ENCODE measurements at regions not wholly inside any gene's neighbourhood (a gene's known extent, or its start where the extent isn't known, plus 50 kb on each side); places are given as distances from the start of the nearest gene placed in this dataset.
"Not testable (repeated sequence)": the region's sequence is repeated elsewhere in the genome, so short reads cannot be mapped to it uniquely, and the experiment has no call there.

- Histone ChIP-seq H3K9me3 (ENCODE audit: insufficient read depth, low read length) (no peaks in the 10 kb centered on the region), H3K4me3 (ENCODE audit: insufficient read length, low read depth) (no peak overlapping the region), H3K27me3 (ENCODE audit: insufficient read depth, insufficient read length) (no peaks in the 10 kb centered on the region), H3K9ac (ENCODE audit: insufficient read length, low read depth) (no peak overlapping the region), H3K4me1 (ENCODE audit: insufficient read depth, insufficient read length) (no peaks in the 10 kb centered on the region), H3K36me3 (ENCODE audit: insufficient read depth, insufficient read length, low read length) (no peaks in the 10 kb centered on the region)
- DNase-seq (ENCODE audit: low read depth, low spot score), result peak; percentile 51
- TF ChIP-seq YY1 (IDR thresholded peaks at IDR 0.05; ENCODE audit: insufficient read depth, insufficient read length) (no peak), ZNF274 (IDR thresholded peaks at IDR 0.05; ENCODE audit: low read depth, low read length) (no peak), SUZ12 (IDR thresholded peaks at IDR 0.05; ENCODE audit: extremely low read depth, insufficient read depth, insufficient read length) (no peak)
These were observed 1377.9 kb downstream of the RPIA start for GRCh38 chr2:90069290-90069894.

- H3K27me3 ChIP-seq (ENCODE audit: insufficient read depth, insufficient read length), result no peaks in the 10 kb centered on the region
- no peak for DNase-seq (ENCODE audit: low read depth, low spot score)
- H3K36me3 ChIP-seq (ENCODE audit: insufficient read depth, insufficient read length, low read length), result no peaks in the 10 kb centered on the region
- TF ChIP-seq ZNF274 (IDR thresholded peaks at IDR 0.05; ENCODE audit: low read depth, low read length) (no peak), SUZ12 (IDR thresholded peaks at IDR 0.05; ENCODE audit: extremely low read depth, insufficient read depth, insufficient read length) (no peak), YY1 (IDR thresholded peaks at IDR 0.05; ENCODE audit: insufficient read depth, insufficient read length) (no peak)
- no peak overlapping the region for H3K9ac ChIP-seq (ENCODE audit: insufficient read length, low read depth)
- no peaks in the 10 kb centered on the region for H3K9me3 ChIP-seq (ENCODE audit: insufficient read depth, low read length)
- no peak overlapping the region for H3K4me3 ChIP-seq (ENCODE audit: insufficient read length, low read depth)
- H3K4me1 ChIP-seq (ENCODE audit: insufficient read depth, insufficient read length), result no peaks in the 10 kb centered on the region
These were observed 1384.8 kb downstream of the RPIA start for GRCh38 chr2:90076311-90076710.

GRCh38 chr2:90077948-90078347 lies 1386.5 kb downstream of the RPIA start:
- TF ChIP-seq YY1 (IDR thresholded peaks at IDR 0.05; ENCODE audit: insufficient read depth, insufficient read length) (no peak), ZNF274 (IDR thresholded peaks at IDR 0.05; ENCODE audit: low read depth, low read length) (no peak), SUZ12 (IDR thresholded peaks at IDR 0.05; ENCODE audit: extremely low read depth, insufficient read depth, insufficient read length) (no peak)
- no peak overlapping the region for H3K9ac ChIP-seq (ENCODE audit: insufficient read length, low read depth)
- H3K9me3 ChIP-seq (ENCODE audit: insufficient read depth, low read length), result no peaks in the 10 kb centered on the region
- H3K36me3 ChIP-seq (ENCODE audit: insufficient read depth, insufficient read length, low read length), result no peaks in the 10 kb centered on the region
- no peaks in the 10 kb centered on the region for H3K4me1 ChIP-seq (ENCODE audit: insufficient read depth, insufficient read length)
- DNase-seq (ENCODE audit: low read depth, low spot score), result no peak
- no peaks in the 10 kb centered on the region for H3K27me3 ChIP-seq (ENCODE audit: insufficient read depth, insufficient read length)
- H3K4me3 ChIP-seq (ENCODE audit: insufficient read length, low read depth), result no peak overlapping the region

GRCh38 chr2:90079374-90079773 lies 1387.9 kb downstream of the RPIA start:
- Histone ChIP-seq H3K4me3 (ENCODE audit: insufficient read length, low read depth) (no peak overlapping the region), H3K4me1 (ENCODE audit: insufficient read depth, insufficient read length) (no peaks in the 10 kb centered on the region), H3K36me3 (ENCODE audit: insufficient read depth, insufficient read length, low read length) (no peaks in the 10 kb centered on the region), H3K9me3 (ENCODE audit: insufficient read depth, low read length) (no peaks in the 10 kb centered on the region), H3K27me3 (ENCODE audit: insufficient read depth, insufficient read length) (no peaks in the 10 kb centered on the region), H3K9ac (ENCODE audit: insufficient read length, low read depth) (no peak overlapping the region)
- TF ChIP-seq SUZ12 (IDR thresholded peaks at IDR 0.05; ENCODE audit: extremely low read depth, insufficient read depth, insufficient read length) (no peak), ZNF274 (IDR thresholded peaks at IDR 0.05; ENCODE audit: low read depth, low read length) (no peak), YY1 (IDR thresholded peaks at IDR 0.05; ENCODE audit: insufficient read depth, insufficient read length) (no peak)
- DNase-seq (ENCODE audit: low read depth, low spot score), result no peak

GRCh38 chr2:90087792-90088191 lies 1396.3 kb downstream of the RPIA start:
- not testable (repeated sequence) for DNase-seq (ENCODE audit: low read depth, low spot score); H3K4me1 ChIP-seq (ENCODE audit: insufficient read depth, insufficient read length); H3K27me3 ChIP-seq (ENCODE audit: insufficient read depth, insufficient read length); H3K9ac ChIP-seq (ENCODE audit: insufficient read length, low read depth); H3K36me3 ChIP-seq (ENCODE audit: insufficient read depth, insufficient read length, low read length); H3K4me3 ChIP-seq (ENCODE audit: insufficient read length, low read depth); H3K9me3 ChIP-seq (ENCODE audit: insufficient read depth, low read length)

GRCh38 chr2:90093571-90094270 lies 1402.2 kb downstream of the RPIA start:
- H3K4me3 ChIP-seq (ENCODE audit: insufficient read length, low read depth); H3K36me3 ChIP-seq (ENCODE audit: insufficient read depth, insufficient read length, low read length); DNase-seq (ENCODE audit: low read depth, low spot score); H3K9me3 ChIP-seq (ENCODE audit: insufficient read depth, low read length); H3K9ac ChIP-seq (ENCODE audit: insufficient read length, low read depth); H3K4me1 ChIP-seq (ENCODE audit: insufficient read depth, insufficient read length); H3K27me3 ChIP-seq (ENCODE audit: insufficient read depth, insufficient read length): not testable (repeated sequence)

GRCh38 chr2:90097617-90098016 lies 1406.1 kb downstream of the RPIA start:
- H3K4me3 ChIP-seq (ENCODE audit: insufficient read length, low read depth); H3K9me3 ChIP-seq (ENCODE audit: insufficient read depth, low read length); DNase-seq (ENCODE audit: low read depth, low spot score); H3K9ac ChIP-seq (ENCODE audit: insufficient read length, low read depth); H3K4me1 ChIP-seq (ENCODE audit: insufficient read depth, insufficient read length); H3K36me3 ChIP-seq (ENCODE audit: insufficient read depth, insufficient read length, low read length); H3K27me3 ChIP-seq (ENCODE audit: insufficient read depth, insufficient read length): not testable (repeated sequence)

- DNase-seq (ENCODE audit: low read depth, low spot score), result peak; percentile 30
- H3K27me3 ChIP-seq (ENCODE audit: insufficient read depth, insufficient read length); H3K4me1 ChIP-seq (ENCODE audit: insufficient read depth, insufficient read length); H3K9ac ChIP-seq (ENCODE audit: insufficient read length, low read depth); H3K9me3 ChIP-seq (ENCODE audit: insufficient read depth, low read length); H3K4me3 ChIP-seq (ENCODE audit: insufficient read length, low read depth); H3K36me3 ChIP-seq (ENCODE audit: insufficient read depth, insufficient read length, low read length): not testable (repeated sequence)
These were observed 1413.7 kb downstream of the RPIA start for GRCh38 chr2:90105142-90105541.

- not testable (repeated sequence) for H3K9me3 ChIP-seq (ENCODE audit: insufficient read depth, low read length); H3K9ac ChIP-seq (ENCODE audit: insufficient read length, low read depth); DNase-seq (ENCODE audit: low read depth, low spot score); H3K4me3 ChIP-seq (ENCODE audit: insufficient read length, low read depth); H3K27me3 ChIP-seq (ENCODE audit: insufficient read depth, insufficient read length); H3K36me3 ChIP-seq (ENCODE audit: insufficient read depth, insufficient read length, low read length); H3K4me1 ChIP-seq (ENCODE audit: insufficient read depth, insufficient read length)
These were observed 1431.9 kb downstream of the RPIA start for GRCh38 chr2:90123409-90123808.

- DNase-seq (ENCODE audit: low read depth, low spot score); H3K9ac ChIP-seq (ENCODE audit: insufficient read length, low read depth); H3K4me3 ChIP-seq (ENCODE audit: insufficient read length, low read depth); H3K4me1 ChIP-seq (ENCODE audit: insufficient read depth, insufficient read length); H3K9me3 ChIP-seq (ENCODE audit: insufficient read depth, low read length); H3K27me3 ChIP-seq (ENCODE audit: insufficient read depth, insufficient read length); H3K36me3 ChIP-seq (ENCODE audit: insufficient read depth, insufficient read length, low read length): not testable (repeated sequence)
These were observed 1447.6 kb downstream of the RPIA start for GRCh38 chr2:90139046-90139445.

- DNase-seq (ENCODE audit: low read depth, low spot score); H3K4me1 ChIP-seq (ENCODE audit: insufficient read depth, insufficient read length); H3K27me3 ChIP-seq (ENCODE audit: insufficient read depth, insufficient read length); H3K9me3 ChIP-seq (ENCODE audit: insufficient read depth, low read length); H3K36me3 ChIP-seq (ENCODE audit: insufficient read depth, insufficient read length, low read length); H3K4me3 ChIP-seq (ENCODE audit: insufficient read length, low read depth); H3K9ac ChIP-seq (ENCODE audit: insufficient read length, low read depth): not testable (repeated sequence)
These were observed 1450.1 kb downstream of the RPIA start for GRCh38 chr2:90141558-90141957.

Data from NT2/D1 (cell line).